DMS 273 (cell line): ENCODE measurements at regions not wholly inside any gene's neighbourhood (a gene's known extent, or its start where the extent isn't known, plus 50 kb on each side); places are given as distances from the start of the nearest gene placed in this dataset.

ENCODE experiments used
- DNase-seq: peaks from one replicate; lab custom pipeline; 2025; ENCODE audit not compliant: unreplicated experiment; lab: John Stamatoyannopoulos, UW

GRCh38 chr5:166172597-166172996 lies 2118.8 kb upstream of the WWC1 start:
- DNase-seq = no peak

DNA sequence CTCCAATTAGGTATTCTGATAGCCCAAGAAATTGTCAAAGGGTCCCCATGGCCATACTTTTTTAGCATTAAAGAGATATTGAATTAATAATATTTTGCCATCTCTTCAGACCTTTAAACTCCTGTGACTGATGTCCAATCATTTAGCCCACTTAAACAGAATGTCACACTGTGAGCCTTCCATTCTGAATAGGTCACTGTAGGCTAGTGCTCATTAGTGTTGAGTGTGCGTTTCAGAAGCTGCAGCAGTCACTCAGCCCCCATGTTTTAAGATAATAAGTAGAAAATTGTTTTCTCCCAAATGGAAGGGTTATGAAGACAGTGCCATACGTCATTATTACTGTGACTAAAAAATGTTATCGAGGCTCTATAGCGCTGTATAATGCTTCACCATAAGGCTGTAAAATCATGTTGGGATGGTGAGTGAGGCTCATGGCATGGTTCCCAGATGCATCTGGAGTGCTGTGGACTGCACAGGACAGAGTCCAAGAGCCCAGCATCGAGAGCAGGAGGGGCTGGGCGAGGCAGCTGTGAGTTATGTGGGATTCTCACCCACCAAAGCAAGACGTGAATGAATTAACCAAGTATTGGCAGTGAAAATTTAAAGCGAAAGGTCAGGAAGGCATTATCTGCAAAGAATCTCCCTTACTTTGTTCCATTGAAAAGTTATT lies 2112.9 kb upstream of the WWC1 start:
- DNase-seq = no peak

DNA sequence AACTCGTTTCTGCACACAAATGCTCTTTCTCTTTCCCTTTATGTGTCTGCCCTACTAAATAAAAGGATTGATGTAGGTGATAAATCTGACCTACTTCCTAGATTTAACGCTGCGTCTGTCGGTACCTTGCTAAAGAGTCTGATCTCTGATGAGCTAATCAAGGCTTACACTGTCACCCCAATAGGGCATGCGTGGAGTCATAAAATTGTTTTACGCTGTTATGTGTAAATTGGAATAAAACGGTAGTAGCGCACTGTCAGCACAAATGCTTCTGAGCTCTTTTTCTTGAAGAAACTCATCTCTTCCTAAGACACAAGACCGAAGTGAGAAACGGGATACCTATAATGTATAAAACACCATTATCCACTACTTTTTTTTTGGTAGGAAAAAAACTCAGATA lies 2106.3 kb upstream of the WWC1 start:
- DNase-seq = no peak

- DNase-seq = no peak
Observed at GRCh38 chr5:166188501-166189325, 2102.7 kb upstream of the WWC1 start.

DNA sequence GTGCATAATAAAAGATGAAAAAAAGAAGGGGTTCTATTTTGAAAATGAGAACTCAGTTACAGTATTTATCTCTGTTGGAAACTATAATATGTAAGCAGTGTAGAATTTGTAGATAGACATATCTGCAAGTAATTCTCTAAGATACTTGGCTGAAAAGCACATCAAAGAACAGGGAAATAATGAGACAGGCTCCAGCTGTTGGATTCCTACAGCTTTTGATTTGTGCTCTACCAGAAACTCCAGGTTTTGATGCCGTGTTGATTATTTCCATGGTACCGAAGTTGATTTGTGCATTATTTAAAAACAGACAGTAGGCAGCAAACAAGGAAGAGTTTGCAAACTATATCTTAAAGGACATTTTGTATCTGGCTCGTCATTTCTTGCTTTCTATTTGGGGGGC lies 2098.7 kb upstream of the WWC1 start:
- no peak for DNase-seq

DNA sequence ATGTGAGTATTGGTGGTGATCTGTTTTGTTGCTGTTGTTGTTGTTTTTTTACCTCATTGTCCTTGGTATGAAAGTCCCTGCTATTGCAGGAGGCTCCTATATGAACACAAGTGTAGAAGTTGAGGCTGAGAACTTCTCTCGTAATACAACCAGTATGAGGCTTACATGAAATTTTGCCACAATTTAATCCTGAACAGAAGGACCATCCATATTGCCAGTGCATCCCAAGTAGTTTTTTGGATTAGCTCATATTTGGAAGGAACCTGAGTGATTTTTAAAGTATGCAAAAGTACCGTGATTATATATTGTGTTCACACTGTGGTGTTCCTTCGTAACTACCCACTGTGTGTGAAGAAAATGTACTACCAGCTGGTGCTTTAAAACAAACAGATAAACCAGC lies 2095.5 kb upstream of the WWC1 start:
- DNase-seq = no peak

DNA sequence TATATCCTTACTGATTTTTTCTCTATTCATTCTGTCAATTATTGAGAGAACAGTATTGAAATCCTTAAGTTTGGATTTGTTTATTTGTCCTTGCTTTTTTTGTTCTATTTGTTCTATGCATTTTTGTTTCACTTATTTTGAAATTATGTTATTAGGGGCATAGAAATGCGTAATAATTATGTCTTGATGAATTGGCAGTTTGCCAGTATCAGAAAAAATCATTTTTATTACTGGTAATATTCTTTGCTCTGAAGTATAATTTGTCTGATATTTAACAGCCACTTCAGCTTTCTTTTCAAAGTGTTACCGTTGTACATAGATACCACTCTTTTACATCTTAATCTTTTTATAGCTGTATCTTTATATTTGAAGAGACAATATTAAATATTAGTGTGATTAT lies 2090.9 kb upstream of the WWC1 start:
- no peak for DNase-seq

- DNase-seq = no peak
Observed at GRCh38 chr5:166211640-166212039, 2079.8 kb upstream of the WWC1 start.

DNA sequence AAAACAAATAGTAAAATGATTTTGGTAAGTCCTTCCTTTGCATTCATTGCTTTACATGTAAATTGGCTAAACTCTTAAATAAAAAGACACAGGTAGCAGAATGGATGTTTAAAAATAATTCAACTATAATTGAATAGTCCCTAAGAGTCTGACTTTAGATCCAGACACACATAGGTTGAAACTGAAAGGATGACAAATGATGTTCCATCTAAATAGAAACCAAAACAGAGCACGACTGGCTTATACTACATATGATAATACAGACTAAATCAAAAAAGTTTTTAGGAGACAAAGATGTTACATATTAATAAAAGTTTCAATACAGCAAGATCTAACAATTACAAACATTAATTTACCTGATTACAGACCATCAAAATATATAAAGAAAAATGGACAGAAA lies 2055.1 kb upstream of the WWC1 start:
- DNase-seq = no peak

- DNase-seq = no peak
Observed at GRCh38 chr5:166240705-166241104, 2050.7 kb upstream of the WWC1 start.

DNA sequence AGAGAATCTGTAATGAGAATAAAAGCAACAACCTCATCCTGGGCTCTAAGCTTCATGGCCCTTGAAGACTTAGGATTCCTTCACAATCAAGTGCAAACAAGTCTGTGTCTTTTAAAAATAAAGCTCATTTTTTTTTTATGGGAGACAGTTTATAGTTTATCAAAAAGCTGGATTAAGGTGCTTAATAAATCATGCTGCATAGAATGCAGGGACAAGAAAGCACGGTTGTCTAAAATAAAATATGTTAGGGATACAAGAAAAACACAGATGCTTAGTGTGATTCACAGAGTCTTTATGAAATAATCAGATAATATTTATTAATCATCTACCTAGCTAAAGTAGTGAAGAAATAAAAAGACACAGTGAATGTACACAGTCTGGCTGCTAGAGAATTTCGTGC lies 2045.9 kb upstream of the WWC1 start:
- no peak for DNase-seq

- DNase-seq = no peak
Observed at GRCh38 chr5:166251786-166252185, 2039.7 kb upstream of the WWC1 start.

DNA sequence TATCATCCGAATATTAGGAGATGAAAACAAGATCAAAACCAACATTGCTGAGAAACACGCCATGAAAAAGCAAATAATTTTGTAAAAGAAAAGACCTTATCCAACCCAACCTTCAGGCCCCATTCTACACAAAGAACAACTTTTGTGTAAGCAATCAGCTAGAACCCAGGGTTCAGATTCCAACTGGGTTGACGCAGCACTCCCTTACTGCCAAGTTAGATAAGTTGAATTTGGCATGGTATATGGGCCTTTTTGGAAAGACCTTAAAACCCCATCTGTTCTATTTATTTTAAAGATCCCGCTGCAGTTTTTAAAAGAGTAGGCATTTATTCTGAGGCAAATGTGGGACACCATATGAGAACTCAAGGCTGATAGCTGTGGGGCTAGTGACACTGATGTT lies 2033.8 kb upstream of the WWC1 start:
- no peak for DNase-seq

- no peak for DNase-seq
Observed at GRCh38 chr5:166262395-166262794, 2029.0 kb upstream of the WWC1 start.

DNA sequence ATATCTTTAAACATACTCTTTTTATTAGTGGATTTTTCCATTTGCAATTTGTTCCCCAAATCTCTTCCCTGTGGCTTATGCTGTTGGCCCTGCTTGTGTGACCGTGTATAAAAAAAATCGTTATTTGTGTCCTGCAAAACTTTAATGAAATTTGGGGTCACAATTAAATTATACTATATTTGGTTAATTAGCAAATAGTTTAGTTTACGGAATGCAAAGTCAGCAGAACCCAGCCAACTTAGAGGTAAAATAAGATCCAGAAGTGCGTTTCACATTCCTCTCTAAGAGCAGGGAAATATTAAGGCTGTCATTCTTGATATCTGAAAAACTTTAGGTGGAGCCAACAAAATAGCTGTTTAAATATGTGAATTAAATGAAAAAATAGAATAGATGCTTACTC lies 2023.5 kb upstream of the WWC1 start:
- DNase-seq = no peak

GRCh38 chr5:166270712-166271111 lies 2020.7 kb upstream of the WWC1 start:
- no peak for DNase-seq

DNA sequence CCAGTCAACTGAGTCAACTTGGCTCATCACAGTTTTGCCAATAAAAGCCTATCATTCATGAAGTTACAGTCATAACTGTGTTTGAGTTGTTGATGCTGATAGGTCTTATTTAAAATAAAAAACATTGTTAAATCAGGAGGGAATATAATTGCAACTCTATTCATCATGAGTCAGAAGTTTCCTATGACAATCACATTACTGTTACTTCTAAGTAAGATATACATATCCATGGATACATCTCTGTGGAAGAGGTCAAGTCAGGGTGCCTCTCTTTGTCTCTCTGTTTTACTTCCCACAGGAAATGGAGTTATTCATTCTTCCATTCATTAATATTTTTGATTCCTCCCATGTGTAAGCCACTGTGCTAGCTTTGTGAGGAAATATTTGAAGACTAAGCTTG lies 2015.4 kb upstream of the WWC1 start:
- no peak for DNase-seq

DNA sequence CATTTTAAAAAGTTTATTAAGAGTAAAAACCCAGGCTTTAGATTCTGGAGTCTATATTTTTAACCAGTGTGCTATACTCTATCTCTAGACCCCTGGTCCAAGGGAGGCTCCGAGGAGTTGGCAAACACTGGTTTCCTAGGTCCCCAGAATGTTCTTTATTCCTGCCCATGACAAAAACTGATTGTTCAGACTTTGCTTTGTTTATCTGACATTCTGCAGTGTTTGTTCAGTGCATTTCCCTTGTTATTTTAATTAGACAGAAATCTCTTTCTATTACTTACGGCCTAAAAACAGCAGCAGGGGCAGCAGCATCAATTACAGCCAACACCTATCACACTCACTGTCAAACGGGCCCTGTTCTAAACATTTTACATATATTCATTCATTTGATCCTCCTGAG lies 2011.6 kb upstream of the WWC1 start:
- no peak for DNase-seq

GRCh38 chr5:166281433-166281832 lies 2010.0 kb upstream of the WWC1 start:
- DNase-seq = no peak

GRCh38 chr5:166282939-166283338 lies 2008.5 kb upstream of the WWC1 start:
- no peak for DNase-seq

DNA sequence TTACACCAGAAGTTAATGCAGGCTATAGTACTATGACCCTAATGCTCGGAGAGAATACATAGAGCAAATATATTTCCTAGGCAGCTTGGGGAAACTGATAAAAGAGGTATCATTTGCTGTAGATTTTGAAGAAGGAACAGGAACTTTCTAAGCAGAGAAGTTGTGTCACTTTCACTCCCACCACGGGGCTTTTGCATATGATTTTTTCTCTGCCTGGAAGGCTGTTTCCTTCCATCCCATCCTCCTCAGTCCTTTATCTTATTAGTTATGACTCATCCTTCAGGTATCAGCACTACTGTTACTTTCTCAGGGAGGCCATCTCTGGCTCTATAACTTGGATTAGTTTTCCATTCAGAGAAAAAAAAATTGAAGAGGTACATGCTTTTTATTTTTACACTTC lies 2006.1 kb upstream of the WWC1 start:
- no peak for DNase-seq

DNA sequence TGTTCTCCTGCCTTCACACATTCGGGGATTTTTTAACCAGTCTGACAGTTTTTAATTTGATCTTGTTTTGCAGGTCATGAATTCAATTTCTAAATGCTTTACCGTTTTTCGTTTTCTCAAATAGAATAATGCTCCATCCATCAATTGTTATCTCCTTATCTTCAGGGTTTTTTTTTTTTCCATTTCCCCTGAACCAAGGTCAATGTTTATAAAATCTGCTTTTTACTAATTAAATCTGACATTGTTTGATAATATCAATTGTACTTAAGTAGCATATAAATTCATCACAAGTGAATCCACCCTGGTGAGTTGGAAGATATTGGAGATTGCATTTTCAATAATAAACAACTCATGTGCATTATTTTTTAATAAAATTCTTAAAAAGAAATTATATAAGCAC lies 2004.6 kb upstream of the WWC1 start:
- no peak for DNase-seq

DNA sequence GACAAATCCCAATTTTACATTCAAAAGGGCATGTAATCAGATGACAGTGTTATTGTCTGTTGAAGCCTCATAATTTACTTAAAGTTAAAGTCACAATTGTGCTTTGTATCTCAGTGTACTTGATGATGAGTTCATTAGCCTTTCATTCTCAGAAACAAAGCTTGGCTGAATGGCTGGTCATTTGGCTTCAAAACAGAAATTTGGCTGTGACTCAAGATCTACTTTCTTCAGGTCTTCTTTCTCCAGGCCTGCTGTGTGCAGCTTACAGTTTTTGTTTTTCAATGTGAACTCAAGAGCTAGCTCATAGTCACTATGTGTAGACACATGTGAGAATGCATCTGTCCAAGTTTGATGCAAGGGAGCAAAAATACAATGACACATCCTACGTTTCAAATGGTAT lies 2003.6 kb upstream of the WWC1 start:
- DNase-seq = no peak
